Left lung (tissue), 4 donors: ENCODE measurements at regions not wholly inside any gene's neighbourhood (a gene's known extent, or its start where the extent isn't known, plus 50 kb on each side); places are given as distances from the start of the nearest gene placed in this dataset.

Source experiments
- ATAC-seq: fragments of 200-7000 bp; cut with Tn5 transposase; one replicate; pipeline ENCODE4 v1.9.1; 2020; ENCODE audit warnings: moderate library complexity
- DNase-seq, 4 donors: peaks; one replicate each; pipeline ENCODE4 v3.0.0-alpha.2; 2013 to 2020
- H3K27ac ChIP-seq, 2 donors: fragments of 200-600 bp; sonication (generic) in 1 of 2; one replicate each; pipeline versions ENCODE4 v1.5.0 to v1.8.0; 2020 to 2021
- H3K27me3 ChIP-seq, 2 donors: fragments of 200-600 bp; sonication (generic) in 1 of 2; one replicate each; pipeline versions ENCODE4 v1.5.0 to v1.8.0; 2020 to 2021
- H3K36me3 ChIP-seq, 2 donors: fragments of 200-600 bp; sonication (generic) in 1 of 2; one replicate each; pipeline versions ENCODE4 v1.5.0 to v1.8.0; 2020 to 2021
- H3K4me1 ChIP-seq, 2 donors: fragments of 200-600 bp; one replicate each; pipeline ENCODE4 v1.8.0; 2021
- H3K4me3 ChIP-seq, 2 donors: fragments of 200-600 bp; sonication (generic) in 1 of 2; one replicate each; pipeline versions ENCODE4 v1.5.0 to v1.8.0; 2020 to 2021; ENCODE audit warnings: mild to moderate bottlenecking in 1 of 2
- H3K9me3 ChIP-seq, 2 donors: fragments of 200-600 bp; sonication (generic) in 1 of 2; one replicate each; pipeline versions ENCODE4 v1.5.0 to v1.8.0; 2020 to 2021
- CTCF ChIP-seq, 2 donors: fragments of 200-600 bp; sonication (generic) in 1 of 2; IDR thresholded peaks; one replicate each; pipeline versions ENCODE4 v1.5.0 to v1.8.0; 2021; ENCODE audit warnings: antibody characterized with exemption in 2 of 2
- intact Hi-C, 2 donors: fragments of 100-400 bp; cut with DNase I; formaldehyde crosslinking; loops; one replicate each; pipeline versions ENCODE4 v1.11.2 to v1.14.2; 2022
- donor health status: DM: no; HTN: yes; CAD: no.
- donor health status: DM: no; HTN: no; CAD: no.

- DNase-seq (no peak), ATAC-seq (no peak)
- Histone ChIP-seq H3K27ac (no peak overlapping the region), H3K4me3 (no peak overlapping the region), H3K4me1 (no peaks in the 10 kb centered on the region), H3K36me3 (no peaks in the 10 kb centered on the region), H3K9me3 (peaks cover 0 to 11% of the 10 kb centered on the region in 2 donors), H3K27me3 (no peaks in the 10 kb centered on the region)
- TF ChIP-seq CTCF (IDR thresholded peaks at IDR 0.05), result no peak
- intact Hi-C loops, result no loop called here
These were observed 72.5 kb downstream of the MRPS30 start for GRCh38 chr5:44881266-44881665.

- H3K27me3 ChIP-seq, result no peaks in the 10 kb centered on the region
- intact Hi-C loops, result no loop called here
- H3K4me1 ChIP-seq, result no peaks in the 10 kb centered on the region
- DNase-seq (peak in 1 of 4 donors; percentile 70), ATAC-seq (no peak)
- TF ChIP-seq CTCF (IDR thresholded peaks at IDR 0.05), result no peak
- peaks cover 0 to 11% of the 10 kb centered on the region in 2 donors for H3K9me3 ChIP-seq
- H3K36me3 ChIP-seq, result no peaks in the 10 kb centered on the region
- no peak overlapping the region for H3K27ac ChIP-seq
- H3K4me3 ChIP-seq, result no peak overlapping the region
These were observed 75.3 kb downstream of the MRPS30 start for GRCh38 chr5:44884036-44884435.

- ATAC-seq (no peak), DNase-seq (no peak)
- Histone ChIP-seq H3K4me3 (no peak overlapping the region), H3K9me3 (peaks cover 0 to 11% of the 10 kb centered on the region in 2 donors), H3K36me3 (no peaks in the 10 kb centered on the region), H3K27ac (no peak overlapping the region), H3K27me3 (no peaks in the 10 kb centered on the region), H3K4me1 (no peaks in the 10 kb centered on the region)
- no peak for TF ChIP-seq CTCF (IDR thresholded peaks at IDR 0.05)
- intact Hi-C loops, result no loop called here
These were observed 77.2 kb downstream of the MRPS30 start for GRCh38 chr5:44885903-44886302.

- H3K36me3 ChIP-seq, result no peaks in the 10 kb centered on the region
- no peak overlapping the region for H3K27ac ChIP-seq
- intact Hi-C loops, result no loop called here
- H3K4me3 ChIP-seq, result no peak overlapping the region
- DNase-seq, result no peak
- H3K27me3 ChIP-seq, result no peaks in the 10 kb centered on the region
- no peaks in the 10 kb centered on the region for H3K4me1 ChIP-seq
- H3K9me3 ChIP-seq, result peaks cover 0 to 11% of the 10 kb centered on the region in 2 donors
- TF ChIP-seq CTCF (IDR thresholded peaks at IDR 0.05), result no peak
- ATAC-seq, result no peak
These were observed 79.0 kb downstream of the MRPS30 start for GRCh38 chr5:44887722-44888121.

GRCh38 chr5:44888435-44888834, 79.7 kb downstream of the MRPS30 start:
- DNase-seq (no peak), ATAC-seq (no peak)
- Histone ChIP-seq H3K4me3 (no peak overlapping the region), H3K4me1 (no peaks in the 10 kb centered on the region), H3K27ac (no peak overlapping the region), H3K36me3 (no peaks in the 10 kb centered on the region), H3K9me3 (peaks cover 0 to 8% of the 10 kb centered on the region in 2 donors), H3K27me3 (no peaks in the 10 kb centered on the region)
- TF ChIP-seq CTCF (IDR thresholded peaks at IDR 0.05), result no peak
- intact Hi-C loops, result no loop called here
